Femur (tissue), 1 donor: ENCODE measurements at regions not wholly inside any gene's neighbourhood (a gene's known extent, or its start where the extent isn't known, plus 50 kb on each side); places are given as distances from the start of the nearest gene placed in this dataset.

ENCODE experiments used
- DNase-seq: peaks from one replicate; pipeline ENCODE4 v3.0.0-alpha.2; 2017

- DNase-seq = no peak
Measured at GRCh38 chr5:117095346-117096332, 521.0 kb upstream of the SEMA6A start.

DNA sequence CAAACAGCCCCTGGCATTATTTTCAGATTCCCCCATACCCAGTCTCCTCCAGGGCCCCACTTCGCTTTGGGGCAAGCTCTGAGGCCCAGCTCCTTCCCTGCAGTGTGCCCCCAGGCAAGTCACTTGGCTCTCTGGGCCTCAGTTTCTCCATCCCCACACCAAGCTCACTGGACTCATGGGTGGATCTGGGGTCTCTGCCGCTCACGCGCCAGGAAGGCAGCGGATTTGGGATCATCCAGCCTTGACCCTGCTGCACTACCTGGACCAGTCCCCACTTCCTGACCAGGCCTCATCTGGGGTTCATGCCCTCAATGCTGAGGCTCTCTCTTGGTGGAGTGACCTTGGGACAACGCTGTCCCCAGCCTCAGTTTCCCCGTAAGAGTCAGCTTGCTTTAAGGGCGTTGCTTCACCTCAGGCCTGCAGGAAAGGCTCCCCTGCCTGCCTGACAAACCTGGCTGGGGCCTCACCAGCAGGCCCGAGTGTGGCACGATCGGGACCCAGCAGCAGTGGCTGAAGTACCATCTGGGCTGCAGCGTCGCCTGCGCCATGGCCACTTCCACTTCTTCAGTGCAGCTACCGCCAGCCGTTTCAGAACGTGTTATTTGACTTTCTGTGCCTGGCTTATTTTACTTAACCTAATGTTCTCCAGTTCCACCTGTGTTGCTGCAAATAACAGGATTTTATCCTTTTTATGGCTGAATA, 519.6 kb upstream of the SEMA6A start:
- DNase-seq = no peak

- DNase-seq = no peak
Measured at GRCh38 chr5:117093653-117094052, 519.0 kb upstream of the SEMA6A start.

DNA sequence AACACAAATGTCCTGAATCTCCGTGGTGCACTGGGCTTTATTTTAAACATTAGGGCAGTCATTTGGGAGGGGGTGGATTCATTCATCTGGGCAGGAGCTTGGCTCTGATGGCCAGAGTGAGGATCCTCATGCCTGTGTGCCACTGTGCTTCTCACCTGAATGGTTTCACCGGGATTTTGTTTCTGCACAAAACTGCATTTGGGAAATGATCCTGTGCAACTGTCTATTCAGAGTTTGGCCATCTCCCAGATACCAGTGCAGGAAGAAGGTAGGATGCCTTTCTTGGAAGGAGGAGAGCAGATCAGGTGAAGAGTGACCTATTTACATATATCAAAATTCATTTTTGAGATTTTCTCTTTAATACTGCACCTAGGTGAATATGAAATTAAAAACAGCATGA, 514.4 kb upstream of the SEMA6A start:
- no peak for DNase-seq

- DNase-seq = no peak
Measured at GRCh38 chr5:117088176-117088575, 513.6 kb upstream of the SEMA6A start.

- DNase-seq = no peak
Measured at GRCh38 chr5:117084067-117084466, 509.4 kb upstream of the SEMA6A start.

- no peak for DNase-seq
Measured at GRCh38 chr5:117082977-117083376, 508.4 kb upstream of the SEMA6A start.

DNA sequence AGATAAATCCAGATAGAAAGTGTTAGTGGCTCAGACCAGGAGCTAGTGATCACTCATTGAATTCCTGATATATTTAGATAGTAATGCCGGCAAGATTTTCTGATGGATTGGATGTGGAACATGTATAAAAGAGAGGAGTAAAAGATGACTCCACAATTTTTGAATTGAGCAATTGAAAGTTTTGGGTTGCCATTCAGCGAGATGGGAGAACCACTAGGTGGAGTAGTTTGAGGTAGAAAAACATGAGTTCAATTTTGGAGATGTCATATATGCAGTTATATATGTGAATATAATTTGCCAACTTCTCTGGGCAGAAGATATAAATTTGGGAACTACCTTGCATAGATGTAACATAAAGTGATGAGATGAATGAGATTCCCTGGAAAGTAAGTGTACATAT, 502.5 kb upstream of the SEMA6A start:
- no peak for DNase-seq

DNA sequence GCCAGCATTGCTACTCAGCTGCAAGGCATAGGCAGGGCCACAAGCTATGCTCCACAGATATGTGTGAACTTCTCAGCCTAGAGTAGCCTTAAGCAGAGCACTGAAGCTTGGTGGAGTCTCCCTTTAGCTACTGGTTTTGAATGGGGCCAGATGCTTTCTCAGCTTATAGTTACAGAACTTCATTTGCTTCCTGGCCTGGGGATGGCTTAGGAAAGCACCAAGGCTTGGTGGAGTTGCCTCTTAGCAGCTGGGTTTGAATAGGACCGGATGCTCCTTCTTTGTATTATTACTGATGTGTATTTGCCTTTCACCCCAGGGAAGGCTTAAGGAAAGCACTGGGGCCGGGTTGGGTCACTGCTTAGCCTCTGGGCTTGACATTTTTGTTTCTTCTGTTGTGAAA, 497.8 kb upstream of the SEMA6A start:
- DNase-seq = no peak

DNA sequence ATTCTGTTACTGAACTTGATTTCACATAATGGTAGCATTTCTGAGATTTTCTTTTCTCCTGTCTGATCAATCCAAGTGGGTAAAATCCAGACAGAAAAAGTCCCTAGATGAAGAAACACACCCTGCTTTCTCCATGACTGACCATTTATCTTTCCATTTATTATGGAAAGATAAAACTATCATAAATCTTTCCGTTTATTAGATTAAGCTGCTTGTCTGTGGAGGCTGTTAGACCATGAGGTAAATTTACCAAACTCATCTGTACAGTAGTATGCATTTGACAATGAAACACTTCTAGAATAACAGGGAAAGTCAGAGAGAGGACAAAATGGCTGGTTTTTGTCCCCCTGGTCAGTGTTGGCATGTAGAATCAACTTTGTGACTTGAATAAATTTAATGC, 491.2 kb upstream of the SEMA6A start:
- DNase-seq = no peak

DNA sequence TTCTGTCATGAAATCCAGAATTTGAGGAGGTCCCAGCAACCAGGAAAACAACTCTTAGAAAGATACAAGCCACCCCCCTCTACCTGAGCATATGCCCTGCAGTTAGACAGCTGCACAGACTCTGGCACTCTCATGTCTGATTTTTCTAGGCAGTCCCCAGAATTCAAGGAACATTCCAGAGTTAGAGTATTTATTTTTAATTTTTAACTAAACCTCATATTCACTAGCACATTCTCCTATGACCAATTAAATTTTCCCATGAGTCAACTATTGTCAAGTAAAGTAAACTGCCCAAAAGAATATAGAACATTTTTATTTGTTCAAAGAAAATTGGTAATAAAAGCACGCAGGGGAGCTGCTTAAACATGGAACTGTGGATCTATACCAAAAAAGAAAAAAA, 490.5 kb upstream of the SEMA6A start:
- no peak for DNase-seq

DNA sequence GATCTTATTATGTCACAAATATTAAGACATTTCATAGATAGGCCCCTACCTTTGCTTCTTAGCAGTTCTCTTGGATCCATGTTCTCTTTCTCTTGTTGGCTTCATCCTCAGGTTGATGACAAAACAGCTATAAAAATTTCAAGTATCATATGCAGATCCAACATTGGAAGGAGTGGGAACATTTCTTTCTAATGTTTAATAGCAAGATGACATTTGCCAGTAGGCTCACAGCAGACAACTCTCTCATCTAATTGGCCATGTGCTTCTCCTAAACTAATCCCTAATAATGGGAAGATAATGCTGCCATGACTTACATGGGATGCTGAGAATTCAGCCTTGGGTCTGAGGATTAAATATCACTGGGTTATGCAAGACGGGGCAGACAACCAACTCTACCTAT, 485.5 kb upstream of the SEMA6A start:
- no peak for DNase-seq

DNA sequence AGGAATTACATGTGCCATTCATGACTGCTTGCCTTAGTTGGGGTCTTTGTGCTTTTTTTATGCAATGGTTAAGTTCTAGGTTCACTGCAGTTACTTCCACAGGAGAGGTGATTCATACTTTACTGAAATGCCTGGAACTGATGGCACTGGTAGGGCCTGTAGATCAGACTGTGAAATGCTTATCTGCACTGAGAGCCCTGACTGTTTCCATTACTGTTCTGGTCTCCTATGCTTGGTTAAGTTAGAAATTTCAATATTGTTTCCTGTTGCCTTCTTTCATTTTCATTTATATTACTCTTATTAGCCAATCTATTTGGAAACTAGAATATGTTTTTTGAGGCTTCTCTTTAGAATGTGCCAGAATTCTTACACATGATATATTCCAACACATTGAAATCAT, 484.1 kb upstream of the SEMA6A start:
- no peak for DNase-seq

DNA sequence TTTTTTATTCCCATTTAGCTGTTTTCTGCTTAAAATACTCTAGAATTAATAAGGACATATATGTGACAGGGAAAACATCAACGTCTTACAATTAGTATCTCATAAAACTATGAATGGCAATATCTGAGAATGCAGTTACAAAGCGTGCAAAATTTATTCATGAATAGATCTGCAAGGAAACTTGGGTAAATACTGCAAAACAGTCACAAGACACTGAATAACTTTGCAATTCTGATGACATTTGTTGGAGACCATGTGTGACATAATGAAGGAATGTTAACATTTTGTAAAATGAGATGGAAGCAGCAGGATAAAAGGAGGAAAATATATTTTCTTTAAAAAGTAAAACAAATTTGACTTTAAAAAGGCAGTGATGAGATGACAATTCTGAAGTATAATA, 480.9 kb upstream of the SEMA6A start:
- DNase-seq = no peak

- DNase-seq = no peak
Measured at GRCh38 chr5:117054911-117055310, 480.3 kb upstream of the SEMA6A start.

GRCh38 chr5:117054141-117054540, 479.5 kb upstream of the SEMA6A start:
- DNase-seq = no peak

DNA sequence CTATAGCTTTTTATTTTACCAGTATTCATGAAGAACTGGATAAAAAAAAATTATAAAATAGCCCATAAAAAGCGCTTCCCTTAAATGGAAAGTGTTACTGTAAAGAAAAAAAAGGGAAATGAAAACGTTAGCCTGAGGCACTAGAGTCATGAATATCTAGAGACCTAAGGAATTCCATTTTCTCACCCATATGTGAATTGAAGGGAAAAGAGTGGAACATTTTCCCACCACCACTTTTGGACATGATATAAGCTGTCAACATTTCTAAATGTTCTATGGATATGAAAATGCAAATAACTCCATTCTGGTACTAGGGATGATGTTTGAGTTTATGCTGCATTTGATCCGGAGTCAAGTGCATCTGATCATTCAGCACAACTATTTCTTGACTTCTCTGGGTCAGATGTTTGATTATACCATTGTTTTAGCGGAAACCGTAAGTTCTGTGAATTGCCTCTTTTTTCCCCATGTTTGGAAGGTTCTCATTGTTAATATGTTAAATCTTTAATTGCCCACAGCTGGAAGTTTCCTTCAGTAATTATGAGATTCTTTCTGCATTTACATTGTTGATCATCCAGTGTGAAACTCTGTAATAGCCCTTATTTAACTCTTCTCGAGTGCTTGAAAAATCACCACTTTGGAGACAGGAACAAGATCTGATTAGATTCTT, 467.4 kb upstream of the SEMA6A start:
- no peak for DNase-seq

DNA sequence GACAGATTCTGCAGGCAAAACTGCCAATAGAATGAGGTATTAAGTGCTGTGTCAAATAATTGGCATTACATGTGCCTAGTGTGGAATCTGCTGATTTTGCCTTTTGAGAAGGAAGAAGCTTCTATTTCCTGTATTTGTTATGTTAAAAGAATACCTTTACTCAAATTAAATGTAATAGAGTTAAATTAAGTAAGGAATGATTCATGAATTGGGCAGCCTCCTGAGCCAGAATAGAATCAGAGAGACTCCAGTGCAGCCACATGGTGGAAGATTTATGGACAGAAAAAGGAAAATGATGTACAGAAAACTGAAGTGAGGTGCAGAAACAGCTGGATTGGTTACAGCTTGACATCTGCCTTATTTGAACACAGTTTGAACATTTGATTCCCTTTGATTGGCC, 464.4 kb upstream of the SEMA6A start:
- no peak for DNase-seq

GRCh38 chr5:117027384-117027783, 452.8 kb upstream of the SEMA6A start:
- no peak for DNase-seq

DNA sequence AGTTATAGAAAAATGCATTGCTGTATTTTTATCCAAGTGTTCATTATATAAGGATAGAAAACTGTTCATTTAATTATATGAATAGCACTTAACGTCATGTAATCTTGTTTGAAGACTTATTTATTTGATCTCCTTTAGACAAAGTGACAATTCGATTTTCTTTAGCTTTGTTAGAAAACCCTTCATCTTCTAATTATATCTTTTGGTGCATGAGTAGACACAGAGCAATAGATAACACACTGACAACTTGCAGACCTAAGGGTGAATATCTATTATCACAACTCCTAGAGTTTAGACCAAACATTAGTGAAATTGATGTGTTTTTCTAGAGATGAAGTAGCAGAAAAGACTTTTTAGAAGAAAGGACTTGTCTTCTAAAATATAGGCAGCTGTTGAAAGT, 446.4 kb upstream of the SEMA6A start:
- DNase-seq = no peak

- DNase-seq = no peak
Measured at GRCh38 chr5:117013280-117013877, 438.8 kb upstream of the SEMA6A start.

DNA sequence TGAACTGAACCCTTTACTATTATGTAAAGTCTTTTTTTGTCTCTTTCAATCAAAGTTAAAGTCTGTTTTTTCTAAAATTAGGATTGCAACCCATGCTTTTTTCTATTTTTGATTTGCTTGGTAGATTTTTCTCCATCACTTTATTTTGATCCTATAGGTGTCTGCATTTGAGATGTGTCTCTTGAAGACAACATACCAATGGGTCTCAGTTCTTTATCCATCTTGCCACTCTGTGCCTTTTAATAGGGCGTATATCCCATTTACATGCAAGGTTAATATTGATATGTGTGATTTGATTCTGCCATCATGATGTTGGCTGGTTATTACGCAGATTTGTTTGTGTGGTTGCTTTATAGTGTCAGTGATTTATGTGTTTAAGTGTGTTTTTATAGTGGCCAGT, 436.0 kb upstream of the SEMA6A start:
- DNase-seq = no peak

DNA sequence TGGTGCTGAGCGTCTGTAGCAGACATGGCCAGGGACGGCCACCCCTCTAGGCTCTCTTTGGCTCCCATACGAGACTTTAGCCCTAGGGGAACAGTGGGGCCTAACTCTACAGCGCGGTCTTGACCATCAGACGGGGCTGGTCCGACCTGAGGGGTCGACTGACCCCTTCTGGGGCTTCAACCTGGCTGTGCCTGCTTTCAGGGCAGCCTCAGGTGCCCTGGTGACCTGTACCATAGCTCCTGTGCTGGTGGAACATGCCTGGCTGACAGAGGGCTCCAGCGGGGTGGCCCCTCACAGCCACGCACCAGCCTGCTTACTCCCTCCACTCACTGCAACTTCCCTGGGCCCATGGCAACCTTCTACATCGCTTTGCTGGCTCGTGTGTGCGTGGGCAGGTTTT, 423.4 kb upstream of the SEMA6A start:
- DNase-seq = no peak
